Stimulated activated naive CD8-positive, alpha-beta T cell treated with anti-CD3 and anti-CD28 coated beads, Interleukin-15, Interleukin-2, amounts not matched to agents 100 U/mL and 50 U/mL, for 24 hours (primary cell): ENCODE measurements at regions not wholly inside any gene's neighbourhood (a gene's known extent, or its start where the extent isn't known, plus 50 kb on each side); places are given as distances from the start of the nearest gene placed in this dataset.

Experiments used
- ATAC-seq: fragments of 150-1000 bp; cut with Tn5 transposase; one replicate; pipeline ENCODE4 v1.10.0; 2021
- DNase-seq: peaks from one replicate; pipeline ENCODE4 v3.0.0; 2021

- ATAC-seq (no peak), DNase-seq (no peak)
Observed at GRCh38 chr4:175871774-175872405, 59.8 kb upstream of the GPM6A start.

GRCh38 chr4:175873707-175874106 lies 61.6 kb upstream of the GPM6A start:
- no peak for ATAC-seq
- no peak for DNase-seq

GRCh38 chr4:175874306-175874705 lies 62.2 kb upstream of the GPM6A start:
- ATAC-seq (no peak), DNase-seq (no peak)

- DNase-seq (no peak), ATAC-seq (no peak)
Observed at GRCh38 chr4:175875993-175876771, 64.1 kb upstream of the GPM6A start.

GRCh38 chr4:175882891-175883290 lies 70.8 kb upstream of the GPM6A start:
- DNase-seq (no peak), ATAC-seq (no peak)

GRCh38 chr4:175884048-175884447 lies 72.0 kb upstream of the GPM6A start:
- no peak for ATAC-seq
- no peak for DNase-seq

- DNase-seq (no peak), ATAC-seq (no peak)
Observed at GRCh38 chr4:175891231-175891630, 79.2 kb upstream of the GPM6A start.

- ATAC-seq (no peak), DNase-seq (no peak)
Observed at GRCh38 chr4:175891851-175892250, 79.8 kb upstream of the GPM6A start.

- no peak for DNase-seq
Observed at GRCh38 chr4:175905925-175906324, 93.9 kb upstream of the GPM6A start.

GRCh38 chr4:175906384-175906783 lies 94.3 kb upstream of the GPM6A start:
- ATAC-seq: no peak
- no peak for DNase-seq

More at GRCh38 chr4:175905925-175906324, 93.9 kb upstream of the GPM6A start:
- ATAC-seq: no peak

- no peak for ATAC-seq
Observed at GRCh38 chr4:175910700-175911099, 98.6 kb upstream of the GPM6A start.

GRCh38 chr4:175916626-175917351 lies 104.7 kb upstream of the GPM6A start:
- DNase-seq: no peak

More at GRCh38 chr4:175910700-175911099, 98.6 kb upstream of the GPM6A start:
- no peak for DNase-seq

GRCh38 chr4:175927121-175927520 lies 115.1 kb upstream of the GPM6A start:
- ATAC-seq: no peak

More at GRCh38 chr4:175916626-175917351, 104.7 kb upstream of the GPM6A start:
- no peak for ATAC-seq

GRCh38 chr4:175929441-175929840 lies 117.4 kb upstream of the GPM6A start:
- no peak for DNase-seq
- ATAC-seq: no peak

More at GRCh38 chr4:175927121-175927520, 115.1 kb upstream of the GPM6A start:
- no peak for DNase-seq

- ATAC-seq: no peak
- no peak for DNase-seq
Observed at GRCh38 chr4:175929932-175930331, 117.9 kb upstream of the GPM6A start.

- no peak for ATAC-seq
- no peak for DNase-seq
Observed at GRCh38 chr4:175930471-175930870, 118.4 kb upstream of the GPM6A start.

- DNase-seq (no peak), ATAC-seq (no peak)
Observed at GRCh38 chr4:175932116-175932515, 120.1 kb upstream of the GPM6A start.

GRCh38 chr4:175934506-175934905 lies 122.4 kb upstream of the GPM6A start:
- DNase-seq: no peak
- no peak for ATAC-seq

- DNase-seq (no peak), ATAC-seq (no peak)
Observed at GRCh38 chr4:175935016-175935661, 123.1 kb upstream of the GPM6A start.

- no peak for ATAC-seq
- DNase-seq: no peak
Observed at GRCh38 chr4:175944126-175944910, 121.3 kb upstream of the WDR17 start.

GRCh38 chr4:175946472-175947116 lies 119.0 kb upstream of the WDR17 start:
- no peak for ATAC-seq
- DNase-seq: no peak
